Liver (tissue), 3 donors: ENCODE measurements at regions not wholly inside any gene's neighbourhood (a gene's known extent, or its start where the extent isn't known, plus 50 kb on each side); places are given as distances from the start of the nearest gene placed in this dataset.

ENCODE experiments used
- CTCF ChIP-seq: fragments of 150-350 bp; IDR thresholded peaks from 2 replicates; pipeline ENCODE4 v1.5.1; 2017; ENCODE audit warnings: improper control_type of control experiment, low read depth, low read length; ENCODE audit not compliant: missing input control
- EGR1 ChIP-seq, 2 donors: IDR thresholded peaks; 2 replicates each; pipeline ENCODE4 v1.6.1; 2016 to 2018; ENCODE audit warnings: antibody characterized with exemption in 2 of 2, low read depth in 2 of 2
- FOXA1 ChIP-seq: IDR thresholded peaks from 2 replicates; pipeline ENCODE4 v1.6.1; 2016; ENCODE audit warnings: antibody characterized with exemption
- GABPA ChIP-seq, 2 donors: IDR thresholded peaks in 1 of 2; conservative IDR thresholded peaks in 1 of 2; 2 replicates each; pipeline ENCODE4 v1.6.1; 2016; ENCODE audit warnings: antibody characterized with exemption in 2 of 2, mild to moderate bottlenecking in 1 of 2, moderate library complexity in 1 of 2
- JUND ChIP-seq, 2 donors: IDR thresholded peaks; 2 replicates each; pipeline ENCODE4 v1.6.1; 2016; ENCODE audit warnings: antibody characterized with exemption in 2 of 2
- MAX ChIP-seq: IDR thresholded peaks from 2 replicates; pipeline ENCODE4 v1.6.1; 2016; ENCODE audit warnings: antibody characterized with exemption
- RAD21 ChIP-seq, 2 donors: IDR thresholded peaks; 2 replicates each; pipeline ENCODE4 v1.6.1; 2016; ENCODE audit warnings: antibody characterized with exemption in 2 of 2, mild to moderate bottlenecking in 2 of 2
- REST ChIP-seq: IDR thresholded peaks from 2 replicates; pipeline ENCODE4 v1.6.1; 2016; ENCODE audit warnings: antibody characterized with exemption, mild to moderate bottlenecking
- RXRA ChIP-seq, 2 donors: IDR thresholded peaks; 2 replicates each; pipeline ENCODE4 v1.6.1; 2017 to 2018; ENCODE audit warnings: antibody characterized with exemption in 2 of 2, mild to moderate bottlenecking in 1 of 2
- SP1 ChIP-seq: IDR thresholded peaks from 2 replicates; pipeline ENCODE4 v1.6.1; 2018; ENCODE audit warnings: antibody characterized with exemption, mild to moderate bottlenecking
- TAF1 ChIP-seq: conservative IDR thresholded peaks from 2 replicates; pipeline ENCODE4 v1.6.1; 2016; ENCODE audit warnings: antibody characterized with exemption, mild to moderate bottlenecking
- YY1 ChIP-seq: IDR thresholded peaks from 2 replicates; pipeline ENCODE4 v1.6.1; 2016; ENCODE audit warnings: antibody characterized with exemption, mild to moderate bottlenecking
- ZBTB33 ChIP-seq: IDR thresholded peaks from 2 replicates; pipeline ENCODE4 v1.6.1; 2016; ENCODE audit warnings: antibody characterized with exemption
- donor health status: healthy.
- donor health status: healthy.

- TF ChIP-seq CTCF (no peak), RAD21 (IDR thresholded peaks at IDR 0.05) (no peak), FOXA1 (no peak), EGR1 (IDR thresholded peaks at IDR 0.05; ENCODE audit: low read depth in 2 of 2) (no peak), ZBTB33 (no peak), RXRA (IDR thresholded peaks at IDR 0.05) (no peak), REST (no peak), JUND (IDR thresholded peaks at IDR 0.05) (no peak), MAX (no peak), YY1 (no peak), SP1 (no peak), GABPA (IDR thresholded peaks at IDR 0.05 in 1 of 2, conservative IDR thresholded peaks at IDR 0.05 in 1 of 2) (no peak), TAF1 (no peak)
These were observed 271.8 kb downstream of the MBD2 start for GRCh38 chr18:53952700-53953099.
